Lower lobe of right lung (tissue), 2 donors: ENCODE measurements at regions not wholly inside any gene's neighbourhood (a gene's known extent, or its start where the extent isn't known, plus 50 kb on each side); places are given as distances from the start of the nearest gene placed in this dataset.

Experiments
- ATAC-seq, 2 donors: fragments of 200-7000 bp; cut with Tn5 transposase; one replicate each; pipeline ENCODE4 v1.9.1; 2020 to 2022; ENCODE audit warnings: mild to moderate bottlenecking in 2 of 2, moderate library complexity in 2 of 2
- DNase-seq: peaks from one replicate; pipeline ENCODE4 v3.0.0-alpha.2; 2020
- H3K27ac ChIP-seq: fragments of 200-600 bp; one replicate; pipeline ENCODE4 v1.8.0; 2022
- H3K27me3 ChIP-seq: fragments of 200-600 bp; one replicate; pipeline ENCODE4 v1.8.0; 2022; ENCODE audit warnings: low read depth
- H3K36me3 ChIP-seq: fragments of 200-600 bp; one replicate; pipeline ENCODE4 v1.8.0; 2022; ENCODE audit warnings: mild to moderate bottlenecking
- H3K4me1 ChIP-seq: fragments of 200-600 bp; one replicate; pipeline ENCODE4 v1.8.0; 2022
- H3K4me3 ChIP-seq: fragments of 200-600 bp; one replicate; pipeline ENCODE4 v1.8.0; 2022; ENCODE audit warnings: mild to moderate bottlenecking
- H3K9me3 ChIP-seq: fragments of 200-600 bp; one replicate; pipeline ENCODE4 v1.8.0; 2022
- intact Hi-C: fragments of 100-400 bp; cut with DNase I; formaldehyde crosslinking; loops from one replicate; pipeline ENCODE4 v1.11.0; 2022
- TF ChIP-seq, protein P1 (sequence below): fragments of 200-600 bp; IDR thresholded peaks from one replicate; pipeline ENCODE4 v1.8.0; 2022; ENCODE audit warnings: antibody characterized with exemption, mild to moderate bottlenecking
- donor health status: DM: no; HTN: yes; CAD: no; lungs with severe emphysema.

DNA sequence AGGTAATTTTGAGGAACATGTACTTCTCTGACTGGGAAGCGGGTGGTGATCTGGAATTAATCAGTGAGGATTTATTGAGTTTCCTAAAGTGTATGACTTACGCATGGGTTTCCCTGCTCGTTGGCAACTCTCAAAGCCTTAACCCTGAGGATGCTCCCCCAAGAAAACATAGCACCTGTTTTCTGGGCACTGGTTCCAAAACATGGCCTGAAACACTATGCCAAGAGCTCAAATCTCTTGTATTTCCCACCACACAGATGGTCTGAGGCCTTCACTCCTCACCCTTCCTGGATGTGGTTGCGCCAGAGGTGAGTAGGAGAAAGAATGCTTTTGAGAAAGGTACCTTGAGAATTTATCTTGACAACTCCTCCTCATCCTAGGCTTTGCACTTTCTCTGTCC, 250.4 kb downstream of the FZD1 start:
- TF ChIP-seq, protein P1, sequence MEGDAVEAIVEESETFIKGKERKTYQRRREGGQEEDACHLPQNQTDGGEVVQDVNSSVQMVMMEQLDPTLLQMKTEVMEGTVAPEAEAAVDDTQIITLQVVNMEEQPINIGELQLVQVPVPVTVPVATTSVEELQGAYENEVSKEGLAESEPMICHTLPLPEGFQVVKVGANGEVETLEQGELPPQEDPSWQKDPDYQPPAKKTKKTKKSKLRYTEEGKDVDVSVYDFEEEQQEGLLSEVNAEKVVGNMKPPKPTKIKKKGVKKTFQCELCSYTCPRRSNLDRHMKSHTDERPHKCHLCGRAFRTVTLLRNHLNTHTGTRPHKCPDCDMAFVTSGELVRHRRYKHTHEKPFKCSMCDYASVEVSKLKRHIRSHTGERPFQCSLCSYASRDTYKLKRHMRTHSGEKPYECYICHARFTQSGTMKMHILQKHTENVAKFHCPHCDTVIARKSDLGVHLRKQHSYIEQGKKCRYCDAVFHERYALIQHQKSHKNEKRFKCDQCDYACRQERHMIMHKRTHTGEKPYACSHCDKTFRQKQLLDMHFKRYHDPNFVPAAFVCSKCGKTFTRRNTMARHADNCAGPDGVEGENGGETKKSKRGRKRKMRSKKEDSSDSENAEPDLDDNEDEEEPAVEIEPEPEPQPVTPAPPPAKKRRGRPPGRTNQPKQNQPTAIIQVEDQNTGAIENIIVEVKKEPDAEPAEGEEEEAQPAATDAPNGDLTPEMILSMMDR, result no peak
- no peak for DNase-seq
- no peaks in the 10 kb centered on the region for H3K27me3 ChIP-seq
- H3K27ac ChIP-seq, result no peak overlapping the region
- no peaks in the 10 kb centered on the region for H3K36me3 ChIP-seq
- no peaks in the 10 kb centered on the region for H3K9me3 ChIP-seq
- H3K4me1 ChIP-seq, result no peaks in the 10 kb centered on the region
- no peak overlapping the region for H3K4me3 ChIP-seq
- intact Hi-C loops, result no loop called here
- no peak for ATAC-seq

DNA sequence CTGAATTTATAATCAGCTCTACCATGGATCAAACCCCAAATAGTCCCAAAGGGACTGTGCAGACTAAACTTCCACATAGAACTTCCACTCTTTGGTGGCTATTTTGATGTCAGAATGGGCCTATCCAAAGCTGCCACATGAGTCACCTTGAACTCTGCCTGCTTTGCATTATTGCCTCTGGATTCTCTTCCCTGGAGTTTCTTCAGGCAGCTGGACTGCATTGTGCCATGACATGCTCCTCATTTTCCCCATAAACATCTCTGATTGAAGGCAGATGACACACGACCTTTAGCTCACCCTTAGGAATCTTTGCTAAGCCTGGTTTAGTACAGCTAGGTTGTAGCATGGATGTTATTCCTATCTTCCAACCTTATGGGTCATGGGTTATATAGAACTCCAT, 251.7 kb downstream of the FZD1 start:
- Histone ChIP-seq H3K36me3 (no peaks in the 10 kb centered on the region), H3K27ac (no peak overlapping the region), H3K9me3 (no peaks in the 10 kb centered on the region), H3K4me1 (no peaks in the 10 kb centered on the region), H3K27me3 (no peaks in the 10 kb centered on the region), H3K4me3 (no peak overlapping the region)
- no peak for DNase-seq
- intact Hi-C loops, result no loop called here
- TF ChIP-seq, protein P1, result no peak
- ATAC-seq, result no peak

DNA sequence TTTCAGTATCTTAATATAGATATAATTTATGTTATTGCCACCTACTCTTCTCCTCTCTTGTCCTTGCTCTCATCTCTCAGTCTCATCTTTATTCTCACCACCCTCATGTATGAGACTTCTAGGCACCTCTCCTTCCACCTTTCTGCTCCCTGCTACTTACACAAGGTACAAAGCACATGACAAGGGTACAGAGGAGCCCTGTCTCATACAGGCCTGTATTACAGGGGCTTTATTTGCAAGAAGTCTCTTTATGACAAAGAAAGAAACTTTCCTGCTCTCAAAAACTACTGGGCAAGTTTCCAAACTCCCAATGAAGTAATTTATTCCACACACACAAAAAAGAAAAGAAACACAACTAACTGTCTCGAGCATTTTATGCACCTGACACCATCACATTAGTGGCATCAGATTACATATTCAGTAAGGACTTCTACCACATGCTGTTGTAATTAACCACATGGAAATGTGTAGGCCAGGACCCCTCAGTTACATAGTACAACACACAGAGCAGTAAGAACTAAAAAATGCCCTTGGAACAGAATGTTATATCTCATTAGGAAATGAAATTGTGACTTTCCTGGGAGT, 253.1 kb downstream of the FZD1 start:
- no peaks in the 10 kb centered on the region for H3K27me3 ChIP-seq
- H3K27ac ChIP-seq, result no peak overlapping the region
- intact Hi-C loops, result no loop called here
- H3K36me3 ChIP-seq, result no peaks in the 10 kb centered on the region
- no peak overlapping the region for H3K4me3 ChIP-seq
- no peak for DNase-seq
- TF ChIP-seq, protein P1, result no peak
- no peaks in the 10 kb centered on the region for H3K4me1 ChIP-seq
- no peaks in the 10 kb centered on the region for H3K9me3 ChIP-seq
- ATAC-seq, result no peak

DNA sequence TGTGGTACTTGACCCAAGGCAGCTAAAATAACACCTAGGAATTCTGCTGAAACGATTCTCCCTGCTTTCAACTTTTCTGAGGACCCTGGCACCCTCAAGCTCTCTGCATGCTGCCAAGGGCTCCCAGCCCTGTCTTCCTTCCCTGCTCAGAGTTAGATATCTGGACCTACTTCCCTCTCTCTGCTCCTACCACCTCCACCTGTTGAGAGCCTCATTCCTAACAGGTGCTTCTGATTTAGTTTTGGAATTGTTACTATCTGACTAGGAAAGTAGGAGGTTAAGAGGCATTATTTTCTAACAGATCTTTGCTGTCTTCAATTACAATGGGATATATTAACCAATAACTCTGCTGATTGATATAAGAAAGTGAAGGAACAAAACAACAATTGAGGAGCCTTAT, 253.8 kb downstream of the FZD1 start:
- no peaks in the 10 kb centered on the region for H3K9me3 ChIP-seq
- H3K27me3 ChIP-seq, result no peaks in the 10 kb centered on the region
- H3K27ac ChIP-seq, result no peak overlapping the region
- H3K4me1 ChIP-seq, result no peaks in the 10 kb centered on the region
- H3K36me3 ChIP-seq, result no peaks in the 10 kb centered on the region
- intact Hi-C loops, result no loop called here
- TF ChIP-seq, protein P1, result no peak
- ATAC-seq (no peak), DNase-seq (no peak)
- H3K4me3 ChIP-seq, result no peak overlapping the region

DNA sequence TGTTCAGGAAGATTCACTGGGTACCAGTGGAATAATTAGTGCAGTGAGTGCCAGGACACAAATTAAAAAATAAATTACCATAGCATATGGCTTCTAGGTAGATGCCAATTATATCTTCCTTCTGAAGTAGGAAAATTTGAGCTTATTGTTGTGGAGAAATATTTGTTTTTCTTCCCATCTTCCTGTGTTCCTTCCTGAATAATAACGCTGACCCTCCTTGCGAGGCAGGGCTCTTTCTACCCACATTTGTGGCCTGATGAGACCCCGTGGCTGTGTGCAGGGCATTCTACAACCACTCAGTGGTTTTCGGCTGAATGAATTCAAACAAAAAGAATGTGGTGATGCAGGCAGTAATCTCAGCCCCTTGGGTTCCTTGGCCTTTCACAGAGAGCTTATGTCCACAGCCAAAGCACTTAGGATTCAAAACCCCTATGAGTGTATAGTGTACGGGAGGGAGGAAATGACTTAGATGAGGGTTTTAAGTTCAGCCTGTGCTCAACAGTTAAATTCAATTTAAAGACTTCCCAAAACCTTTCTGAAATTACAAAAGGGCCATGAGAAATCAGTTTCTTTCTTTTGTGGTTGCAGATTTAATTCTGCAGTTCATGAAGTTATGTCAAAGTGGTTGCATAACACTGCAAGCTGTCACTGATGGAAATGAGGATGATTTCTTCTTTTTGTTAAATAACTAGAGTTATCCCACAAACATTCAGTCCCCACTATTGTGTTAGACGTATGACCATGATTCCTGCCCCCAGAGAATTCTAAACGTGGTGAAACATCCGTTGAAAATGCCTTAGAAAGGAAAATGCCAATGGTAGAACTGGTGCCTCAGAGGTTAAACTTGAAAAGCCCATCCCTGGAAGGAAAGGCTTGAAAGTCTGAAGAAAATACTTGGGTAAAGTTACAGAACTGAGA, 255.3 kb downstream of the FZD1 start:
- Histone ChIP-seq H3K36me3 (no peaks in the 10 kb centered on the region), H3K4me1 (no peaks in the 10 kb centered on the region), H3K27me3 (no peaks in the 10 kb centered on the region), H3K27ac (no peak overlapping the region), H3K9me3 (no peaks in the 10 kb centered on the region), H3K4me3 (no peak overlapping the region)
- intact Hi-C loops, result no loop called here
- DNase-seq (no peak), ATAC-seq (no peak)
- TF ChIP-seq, protein P1, result no peak
